ENCODE measurements at regions not wholly inside any gene's neighbourhood (a gene's known extent, or its start where the extent isn't known, plus 50 kb on each side); places are given as distances from the start of the nearest gene placed in this dataset.

DNA sequence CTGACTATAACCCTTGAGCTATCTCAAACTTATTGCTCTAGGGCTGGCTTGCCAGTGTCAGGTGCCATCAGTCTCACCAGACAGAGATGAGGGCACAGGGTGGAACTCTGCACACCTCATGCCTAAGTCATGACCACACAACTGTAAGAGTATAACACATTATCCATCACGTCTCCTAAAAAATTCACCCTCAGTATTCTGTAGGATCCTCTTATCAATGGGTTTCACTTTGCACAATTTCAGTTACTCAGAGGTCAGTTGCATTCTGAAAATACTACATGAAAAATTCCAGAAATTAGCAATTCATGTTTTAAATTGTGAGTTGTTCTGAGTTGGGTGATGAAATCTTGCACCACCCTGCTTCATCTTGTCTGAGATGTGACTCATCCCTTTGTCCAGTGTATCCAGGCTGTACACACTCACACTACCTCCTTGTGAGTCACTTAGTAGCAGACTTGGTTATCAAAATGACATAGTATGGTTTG, 690.9 kb upstream of the CDH18 start (continued):
- TF ChIP-seq SOX6 (IDR thresholded peaks at IDR 0.05) (no peak), SOX6 (CRISPR knock-in tag; IDR thresholded peaks at IDR 0.05) (no peak), KMT2B (CRISPR knock-in tag; IDR thresholded peaks at IDR 0.05) (no peak)

DNA sequence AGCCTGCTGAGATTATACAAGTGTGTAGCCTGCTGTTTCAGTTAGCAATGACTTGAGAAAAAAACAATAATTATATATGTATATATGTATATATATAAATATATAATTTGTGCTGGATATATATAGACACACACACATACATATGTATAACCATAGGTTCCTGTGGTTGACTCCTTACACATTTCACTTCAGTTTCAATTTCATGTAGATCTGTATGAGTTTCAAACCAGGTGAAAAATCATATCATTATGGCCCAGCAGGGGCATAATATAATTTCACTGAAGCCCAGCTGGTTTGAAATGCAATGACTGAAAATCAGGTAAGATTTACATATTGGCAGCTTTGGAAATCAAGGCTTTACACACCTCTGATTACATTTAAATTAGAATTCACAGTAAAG, 690.4 kb upstream of the CDH18 start:
- DNase-seq (ENCODE audit: low spot score) (no peak), ATAC-seq (no peak), FAIRE-seq (no peak)
- no peaks in the 10 kb centered on the region for H3K27me3 ChIP-seq (ENCODE audit: control insufficient read depth in 1 of 2, insufficient read depth in 2 of 2, low read length in 2 of 2)
- H3K9me3 ChIP-seq (ENCODE audit: low read length) = peaks cover 8% of the 10 kb centered on the region; the same call in 1 of the 2 replicates
- H3K27ac ChIP-seq (ENCODE audit: extremely low read length, insufficient read depth, low read length) = no peak overlapping the region
- no peak overlapping the region for H3K4me3 ChIP-seq (replicated peaks in 1 of 3; ENCODE audit: insufficient read depth in 1 of 3, low read depth in 2 of 3, low read length in 3 of 3)
- H3K79me2 ChIP-seq (ENCODE audit: insufficient read depth, low read length) = no peaks in the 10 kb centered on the region
- no TSS peak for BruUV-seq (replicated peaks)
- no peak overlapping the region for H3K4me2 ChIP-seq (ENCODE audit: low read depth, low read length)
- intact Hi-C loops (cut with micrococcal nuclease; ENCODE audit: unreplicated experiment) (no loop called here), in situ Hi-C loops (cut with HindIII; ENCODE audit: extremely low pct_ligation_motif_present, low pct_unique_long_range_greater_than_20kb) (no loop called here)
- H4K20me1 ChIP-seq (ENCODE audit: insufficient read depth, low read length) = no peaks in the 10 kb centered on the region
- H2AFZ ChIP-seq (ENCODE audit: low read length) = no peak overlapping the region
- no peaks in the 10 kb centered on the region for H3K4me1 ChIP-seq (ENCODE audit: insufficient read depth, low read length)
- no peak overlapping the region for H3K9ac ChIP-seq (ENCODE audit: insufficient read depth, low read depth, low read length)
- no peaks in the 10 kb centered on the region for H3K36me3 ChIP-seq (replicated peaks in 1 of 2; ENCODE audit: control insufficient read depth in 1 of 2, insufficient read depth in 2 of 2, low read length in 2 of 2)
- POLR2A ChIA-PET = no interaction called here
- CTCF ChIA-PET (ENCODE audit: low intra/inter-chr PET ratio, low total read pairs) = no interaction called here
- TF ChIP-seq MZF1 (CRISPR knock-in tag; IDR thresholded peaks at IDR 0.05; ENCODE audit: borderline replicate concordance) = no peak
- no peak for TF ChIP-seq XBP1 (CRISPR knock-in tag; IDR thresholded peaks at IDR 0.05)
- TF ChIP-seq, protein P1, sequence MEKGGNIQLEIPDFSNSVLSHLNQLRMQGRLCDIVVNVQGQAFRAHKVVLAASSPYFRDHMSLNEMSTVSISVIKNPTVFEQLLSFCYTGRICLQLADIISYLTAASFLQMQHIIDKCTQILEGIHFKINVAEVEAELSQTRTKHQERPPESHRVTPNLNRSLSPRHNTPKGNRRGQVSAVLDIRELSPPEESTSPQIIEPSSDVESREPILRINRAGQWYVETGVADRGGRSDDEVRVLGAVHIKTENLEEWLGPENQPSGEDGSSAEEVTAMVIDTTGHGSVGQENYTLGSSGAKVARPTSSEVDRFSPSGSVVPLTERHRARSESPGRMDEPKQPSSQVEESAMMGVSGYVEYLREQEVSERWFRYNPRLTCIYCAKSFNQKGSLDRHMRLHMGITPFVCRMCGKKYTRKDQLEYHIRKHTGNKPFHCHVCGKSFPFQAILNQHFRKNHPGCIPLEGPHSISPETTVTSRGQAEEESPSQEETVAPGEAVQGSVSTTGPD (CRISPR knock-in tag; IDR thresholded peaks at IDR 0.05) = no peak
- TF ChIP-seq, protein P2, sequence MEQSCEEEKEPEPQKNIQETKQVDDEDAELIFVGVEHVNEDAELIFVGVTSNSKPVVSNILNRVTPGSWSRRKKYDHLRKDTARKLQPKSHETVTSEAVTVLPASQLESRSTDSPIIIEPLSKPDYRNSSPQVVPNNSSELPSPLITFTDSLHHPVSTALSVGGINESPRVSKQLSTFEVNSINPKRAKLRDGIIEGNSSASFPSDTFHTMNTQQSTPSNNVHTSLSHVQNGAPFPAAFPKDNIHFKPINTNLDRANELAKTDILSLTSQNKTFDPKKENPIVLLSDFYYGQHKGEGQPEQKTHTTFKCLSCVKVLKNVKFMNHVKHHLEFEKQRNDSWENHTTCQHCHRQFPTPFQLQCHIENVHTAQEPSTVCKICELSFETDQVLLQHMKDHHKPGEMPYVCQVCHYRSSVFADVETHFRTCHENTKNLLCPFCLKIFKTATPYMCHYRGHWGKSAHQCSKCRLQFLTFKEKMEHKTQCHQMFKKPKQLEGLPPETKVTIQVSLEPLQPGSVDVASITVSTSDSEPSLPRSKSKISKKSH (CRISPR knock-in tag; IDR thresholded peaks at IDR 0.05; ENCODE audit: borderline replicate concordance) = no peak
- no peak for TF ChIP-seq RFX1 (IDR thresholded peaks at IDR 0.05)
- no peak for TF ChIP-seq SETDB1 (CRISPR knock-in tag; IDR thresholded peaks at IDR 0.05; ENCODE audit: borderline replicate concordance)
- no peak for TF ChIP-seq ZNF737 (CRISPR knock-in tag; IDR thresholded peaks at IDR 0.05; ENCODE audit: borderline replicate concordance)
- TF ChIP-seq, protein P3, sequence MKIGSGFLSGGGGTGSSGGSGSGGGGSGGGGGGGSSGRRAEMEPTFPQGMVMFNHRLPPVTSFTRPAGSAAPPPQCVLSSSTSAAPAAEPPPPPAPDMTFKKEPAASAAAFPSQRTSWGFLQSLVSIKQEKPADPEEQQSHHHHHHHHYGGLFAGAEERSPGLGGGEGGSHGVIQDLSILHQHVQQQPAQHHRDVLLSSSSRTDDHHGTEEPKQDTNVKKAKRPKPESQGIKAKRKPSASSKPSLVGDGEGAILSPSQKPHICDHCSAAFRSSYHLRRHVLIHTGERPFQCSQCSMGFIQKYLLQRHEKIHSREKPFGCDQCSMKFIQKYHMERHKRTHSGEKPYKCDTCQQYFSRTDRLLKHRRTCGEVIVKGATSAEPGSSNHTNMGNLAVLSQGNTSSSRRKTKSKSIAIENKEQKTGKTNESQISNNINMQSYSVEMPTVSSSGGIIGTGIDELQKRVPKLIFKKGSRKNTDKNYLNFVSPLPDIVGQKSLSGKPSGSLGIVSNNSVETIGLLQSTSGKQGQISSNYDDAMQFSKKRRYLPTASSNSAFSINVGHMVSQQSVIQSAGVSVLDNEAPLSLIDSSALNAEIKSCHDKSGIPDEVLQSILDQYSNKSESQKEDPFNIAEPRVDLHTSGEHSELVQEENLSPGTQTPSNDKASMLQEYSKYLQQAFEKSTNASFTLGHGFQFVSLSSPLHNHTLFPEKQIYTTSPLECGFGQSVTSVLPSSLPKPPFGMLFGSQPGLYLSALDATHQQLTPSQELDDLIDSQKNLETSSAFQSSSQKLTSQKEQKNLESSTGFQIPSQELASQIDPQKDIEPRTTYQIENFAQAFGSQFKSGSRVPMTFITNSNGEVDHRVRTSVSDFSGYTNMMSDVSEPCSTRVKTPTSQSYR (CRISPR knock-in tag; IDR thresholded peaks at IDR 0.05; ENCODE audit: borderline replicate concordance) = no peak
- no peak for TF ChIP-seq ZNF33A (CRISPR knock-in tag; IDR thresholded peaks at IDR 0.05; ENCODE audit: borderline replicate concordance)
- no peak for TF ChIP-seq EHMT2 (IDR thresholded peaks at IDR 0.05; ENCODE audit: borderline replicate concordance, low read depth, low read length)
- TF ChIP-seq STAT5B (CRISPR knock-in tag; IDR thresholded peaks at IDR 0.05) = no peak
- no peak for TF ChIP-seq ATAD3A (CRISPR knock-in tag; IDR thresholded peaks at IDR 0.05)
- no peak for TF ChIP-seq ZNF484 (CRISPR knock-in tag; IDR thresholded peaks at IDR 0.05; ENCODE audit: borderline replicate concordance, low read depth)
- TF ChIP-seq ZNF44 (CRISPR knock-in tag; IDR thresholded peaks at IDR 0.05) = no peak
- no peak for TF ChIP-seq YY1 (IDR thresholded peaks at IDR 0.05; ENCODE audit: insufficient read depth, insufficient replicate concordance, low read depth, low read length)
- TF ChIP-seq MTF1 (CRISPR knock-in tag; IDR thresholded peaks at IDR 0.05) = no peak
- TF ChIP-seq ZNF660 (CRISPR knock-in tag; IDR thresholded peaks at IDR 0.05; ENCODE audit: borderline replicate concordance, low read depth) = no peak
- no peak for TF ChIP-seq HIVEP1 (CRISPR knock-in tag; IDR thresholded peaks at IDR 0.05)
